ENCODE measurements at regions not wholly inside any gene's neighbourhood (a gene's known extent, or its start where the extent isn't known, plus 50 kb on each side); places are given as distances from the start of the nearest gene placed in this dataset.

GRCh38 chr17:52283872-52284271 is 125.4 kb upstream of the CA10 start:
- TF ChIP-seq CTCF (IDR thresholded peaks at IDR 0.05): no peak
- POLR2A ChIA-PET: no interaction called here
- ATAC-seq (no peak), DNase-seq (no peak)
- Mint-ChIP-seq H3K9me3 (no peaks in the 10 kb centered on the region), H3K36me3 (ENCODE audit: low read depth) (no peaks in the 10 kb centered on the region), H3K27me3 (no peaks in the 10 kb centered on the region), H3K27ac (no peak overlapping the region), H3K4me3 (no peak overlapping the region), H3K4me1 (ENCODE audit: low read depth) (no peaks in the 10 kb centered on the region)
- intact Hi-C loops (cut with micrococcal nuclease): no loop called here
- CTCF ChIA-PET: no interaction called here

- no peaks in the 10 kb centered on the region for H3K36me3 Mint-ChIP-seq (ENCODE audit: low read depth)
- no peak for TF ChIP-seq CTCF (IDR thresholded peaks at IDR 0.05)
- H3K27me3 Mint-ChIP-seq: no peaks in the 10 kb centered on the region
- peaks cover 1% of the 10 kb centered on the region for H3K9me3 Mint-ChIP-seq
- CTCF ChIA-PET: no interaction called here
- POLR2A ChIA-PET: no interaction called here
- intact Hi-C loops (cut with micrococcal nuclease): no loop called here
- DNase-seq: no peak
- ATAC-seq: no peak
- H3K4me3 Mint-ChIP-seq: no peak overlapping the region
- no peak overlapping the region for H3K27ac Mint-ChIP-seq
- no peaks in the 10 kb centered on the region for H3K4me1 Mint-ChIP-seq (ENCODE audit: low read depth)
Observed at GRCh38 chr17:52276381-52277008, 118.0 kb upstream of the CA10 start.

- Mint-ChIP-seq H3K4me1 (ENCODE audit: low read depth) (no peaks in the 10 kb centered on the region), H3K36me3 (ENCODE audit: low read depth) (no peaks in the 10 kb centered on the region), H3K27me3 (no peaks in the 10 kb centered on the region), H3K9me3 (peaks cover 3% of the 10 kb centered on the region), H3K27ac (no peak overlapping the region), H3K4me3 (no peak overlapping the region)
- intact Hi-C loops (cut with micrococcal nuclease): no loop called here
- no peak for ATAC-seq
- CTCF ChIA-PET: no interaction called here
- no peak for TF ChIP-seq CTCF (IDR thresholded peaks at IDR 0.05)
- POLR2A ChIA-PET: no interaction called here
- DNase-seq: no peak
Observed at GRCh38 chr17:52271781-52272180, 113.3 kb upstream of the CA10 start.

GRCh38 chr17:52255347-52255746 is 96.8 kb upstream of the CA10 start:
- intact Hi-C loops (cut with micrococcal nuclease): no loop called here

GRCh38 chr17:52244689-52245088 is 86.2 kb upstream of the CA10 start:
- no peak overlapping the region for H3K27ac Mint-ChIP-seq
- CTCF ChIA-PET: no interaction called here
- intact Hi-C loops (cut with micrococcal nuclease): no loop called here

More at GRCh38 chr17:52255347-52255746, 96.8 kb upstream of the CA10 start:
- H3K27ac Mint-ChIP-seq: no peak overlapping the region
- POLR2A ChIA-PET: no interaction called here
- DNase-seq: no peak
- no peak for TF ChIP-seq CTCF (IDR thresholded peaks at IDR 0.05)
- CTCF ChIA-PET: no interaction called here
- no peaks in the 10 kb centered on the region for H3K27me3 Mint-ChIP-seq
- ATAC-seq: no peak
- no peaks in the 10 kb centered on the region for H3K36me3 Mint-ChIP-seq (ENCODE audit: low read depth)
- H3K4me3 Mint-ChIP-seq: no peak overlapping the region
- H3K4me1 Mint-ChIP-seq (ENCODE audit: low read depth): no peaks in the 10 kb centered on the region
- H3K9me3 Mint-ChIP-seq: peaks cover 2% of the 10 kb centered on the region

More at GRCh38 chr17:52244689-52245088, 86.2 kb upstream of the CA10 start:
- POLR2A ChIA-PET: no interaction called here
- DNase-seq (no peak), ATAC-seq (no peak)
- Mint-ChIP-seq H3K27me3 (no peaks in the 10 kb centered on the region), H3K4me1 (ENCODE audit: low read depth) (no peaks in the 10 kb centered on the region), H3K4me3 (no peak overlapping the region), H3K36me3 (ENCODE audit: low read depth) (no peaks in the 10 kb centered on the region), H3K9me3 (no peaks in the 10 kb centered on the region)
- TF ChIP-seq CTCF (IDR thresholded peaks at IDR 0.05): no peak

All from activated CD8-positive, alpha-beta T cell treated with anti-CD3 and anti-CD28 coated beads for 36 hours (primary cell).